ENCODE measurements at regions not wholly inside any gene's neighbourhood (a gene's known extent, or its start where the extent isn't known, plus 50 kb on each side); places are given as distances from the start of the nearest gene placed in this dataset.

- no peak for TF ChIP-seq CTCF (IDR thresholded peaks at IDR 0.05)
- no peak for TF ChIP-seq POLR2A (IDR thresholded peaks at IDR 0.05)
- TF ChIP-seq POLR2AphosphoS5 (IDR thresholded peaks at IDR 0.05), result no peak
Observed at GRCh38 chr9:109962215-109962614, 182.2 kb downstream of the PALM2AKAP2 start.
